GM19351 (cell line): ENCODE measurements at regions not wholly inside any gene's neighbourhood (a gene's known extent, or its start where the extent isn't known, plus 50 kb on each side); places are given as distances from the start of the nearest gene placed in this dataset.

Source experiments
- ATAC-seq: cut with Tn5 transposase; IDR thresholded peaks from one replicate; pipeline ENCODE4 v1.9.1; 2021; ENCODE audit warnings: mild to moderate bottlenecking, moderate library complexity; ENCODE audit not compliant: unreplicated experiment

- ATAC-seq: no peak
Measured at GRCh38 chr15:97141360-97141759, 810.9 kb downstream of the NR2F2 start.

GRCh38 chr15:97141871-97142270 lies 811.4 kb downstream of the NR2F2 start:
- ATAC-seq: no peak

GRCh38 chr15:97143592-97144376 lies 813.3 kb downstream of the NR2F2 start:
- ATAC-seq: no peak

GRCh38 chr15:97144377-97144711 lies 813.8 kb downstream of the NR2F2 start:
- no peak for ATAC-seq

GRCh38 chr15:97146929-97147870 lies 813.3 kb upstream of the ARRDC4 start:
- ATAC-seq: no peak

GRCh38 chr15:97153356-97153965 lies 807.0 kb upstream of the ARRDC4 start:
- ATAC-seq: no peak

- ATAC-seq: no peak
Measured at GRCh38 chr15:97156739-97157265, 803.7 kb upstream of the ARRDC4 start.

- ATAC-seq: no peak
Measured at GRCh38 chr15:97162805-97163495, 797.6 kb upstream of the ARRDC4 start.

- no peak for ATAC-seq
Measured at GRCh38 chr15:97165205-97165604, 795.3 kb upstream of the ARRDC4 start.

GRCh38 chr15:97168704-97169475 lies 791.6 kb upstream of the ARRDC4 start:
- no peak for ATAC-seq

- no peak for ATAC-seq
Measured at GRCh38 chr15:97171556-97171955, 788.9 kb upstream of the ARRDC4 start.

- ATAC-seq: no peak
Measured at GRCh38 chr15:97174886-97175540, 785.5 kb upstream of the ARRDC4 start.

GRCh38 chr15:97177151-97177577 lies 783.3 kb upstream of the ARRDC4 start:
- ATAC-seq: no peak

- no peak for ATAC-seq
Measured at GRCh38 chr15:97182581-97182980, 777.9 kb upstream of the ARRDC4 start.

- no peak for ATAC-seq
Measured at GRCh38 chr15:97189162-97189780, 771.2 kb upstream of the ARRDC4 start.

GRCh38 chr15:97194750-97195149 lies 765.8 kb upstream of the ARRDC4 start:
- ATAC-seq: no peak

GRCh38 chr15:97196048-97197014 lies 764.2 kb upstream of the ARRDC4 start:
- no peak for ATAC-seq
